ENCODE measurements at regions not wholly inside any gene's neighbourhood (a gene's known extent, or its start where the extent isn't known, plus 50 kb on each side); places are given as distances from the start of the nearest gene placed in this dataset.

DNA sequence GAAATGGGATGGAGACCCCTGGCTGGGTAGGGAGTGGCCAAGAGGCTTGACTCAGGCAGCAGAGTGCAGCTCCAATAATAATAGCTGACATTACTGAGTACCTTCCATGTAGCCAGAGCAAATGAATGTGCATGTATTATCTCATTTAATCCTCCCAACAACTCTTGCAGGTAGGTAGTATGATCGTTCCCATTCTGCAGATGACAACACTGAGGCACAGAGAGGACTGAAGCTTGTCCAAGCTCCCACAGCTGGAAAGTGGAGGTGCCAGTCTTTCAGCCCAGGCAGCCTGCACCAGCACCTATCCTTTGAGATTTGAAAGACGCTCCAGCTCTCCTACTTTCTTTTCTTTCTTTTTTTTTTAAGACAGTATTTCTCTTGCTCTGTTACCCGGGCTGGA is 87.6 kb downstream of the PCDH1 start:
- H3K4me3 Mint-ChIP-seq, result no peak overlapping the region
- H4K20me1 ChIP-seq (ENCODE audit: insufficient read depth, low read length), result no peaks in the 10 kb centered on the region
- no peaks in the 10 kb centered on the region for H3K79me2 ChIP-seq (ENCODE audit: insufficient read depth, low read length)
- no peaks in the 10 kb centered on the region for H3K36me3 Mint-ChIP-seq
- no peaks in the 10 kb centered on the region for H3K36me3 ChIP-seq (replicated peaks in 1 of 2; ENCODE audit: control insufficient read depth in 1 of 2, insufficient read depth in 2 of 2, low read length in 2 of 2)
- no peaks in the 10 kb centered on the region for H3K4me1 ChIP-seq (ENCODE audit: control insufficient read depth in 1 of 2, insufficient read depth in 2 of 2, low read length in 2 of 2)
- peaks cover 0 to 2% (median 0%) of the 10 kb centered on the region in 7 donors for H3K9me3 Mint-ChIP-seq
- H3K4me2 ChIP-seq (replicated peaks; ENCODE audit: extremely low read depth, low read length, poor library complexity, severe bottlenecking), result no peak overlapping the region
- intact Hi-C loops (cut with micrococcal nuclease), result no loop called here
- TF ChIP-seq, protein P1, sequence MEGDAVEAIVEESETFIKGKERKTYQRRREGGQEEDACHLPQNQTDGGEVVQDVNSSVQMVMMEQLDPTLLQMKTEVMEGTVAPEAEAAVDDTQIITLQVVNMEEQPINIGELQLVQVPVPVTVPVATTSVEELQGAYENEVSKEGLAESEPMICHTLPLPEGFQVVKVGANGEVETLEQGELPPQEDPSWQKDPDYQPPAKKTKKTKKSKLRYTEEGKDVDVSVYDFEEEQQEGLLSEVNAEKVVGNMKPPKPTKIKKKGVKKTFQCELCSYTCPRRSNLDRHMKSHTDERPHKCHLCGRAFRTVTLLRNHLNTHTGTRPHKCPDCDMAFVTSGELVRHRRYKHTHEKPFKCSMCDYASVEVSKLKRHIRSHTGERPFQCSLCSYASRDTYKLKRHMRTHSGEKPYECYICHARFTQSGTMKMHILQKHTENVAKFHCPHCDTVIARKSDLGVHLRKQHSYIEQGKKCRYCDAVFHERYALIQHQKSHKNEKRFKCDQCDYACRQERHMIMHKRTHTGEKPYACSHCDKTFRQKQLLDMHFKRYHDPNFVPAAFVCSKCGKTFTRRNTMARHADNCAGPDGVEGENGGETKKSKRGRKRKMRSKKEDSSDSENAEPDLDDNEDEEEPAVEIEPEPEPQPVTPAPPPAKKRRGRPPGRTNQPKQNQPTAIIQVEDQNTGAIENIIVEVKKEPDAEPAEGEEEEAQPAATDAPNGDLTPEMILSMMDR (IDR thresholded peaks at IDR 0.05), result no peak
- no peak overlapping the region for H3K27ac ChIP-seq (ENCODE audit: low read depth in 1 of 2, low read length in 2 of 2)
- WGBS (ENCODE audit: insufficient coverage), result 100% methylated on average over 1 of the region's 3 CpGs
- DNase-seq, result no peak
- H2AFZ ChIP-seq (ENCODE audit: insufficient read depth, low read depth, low read length, poor library complexity, severe bottlenecking), result no peak overlapping the region
- H3K27ac Mint-ChIP-seq, result no peak overlapping the region
- no peaks in the 10 kb centered on the region for H3K27me3 ChIP-seq (ENCODE audit: control insufficient read depth in 2 of 2, insufficient read depth in 2 of 2, low read length in 2 of 2)
- no peak overlapping the region for H3K4me3 ChIP-seq (replicated peaks in 1 of 3; ENCODE audit: low read depth in 2 of 3, low read length in 3 of 3)
- H3K9me3 ChIP-seq (replicated peaks in 1 of 2; ENCODE audit: control insufficient read depth in 1 of 2, insufficient read depth in 1 of 2, low read length in 2 of 2), result no peaks in the 10 kb centered on the region
- H3K4me1 Mint-ChIP-seq, result no peaks in the 10 kb centered on the region
- H3K9ac ChIP-seq (ENCODE audit: insufficient read depth, low read length, poor library complexity, severe bottlenecking), result no peak overlapping the region
- H3K27me3 Mint-ChIP-seq (ENCODE audit: low read depth in 3 of 3), result peaks cover 11 to 24% (median 13%) of the 10 kb centered on the region in 3 donors

DNA sequence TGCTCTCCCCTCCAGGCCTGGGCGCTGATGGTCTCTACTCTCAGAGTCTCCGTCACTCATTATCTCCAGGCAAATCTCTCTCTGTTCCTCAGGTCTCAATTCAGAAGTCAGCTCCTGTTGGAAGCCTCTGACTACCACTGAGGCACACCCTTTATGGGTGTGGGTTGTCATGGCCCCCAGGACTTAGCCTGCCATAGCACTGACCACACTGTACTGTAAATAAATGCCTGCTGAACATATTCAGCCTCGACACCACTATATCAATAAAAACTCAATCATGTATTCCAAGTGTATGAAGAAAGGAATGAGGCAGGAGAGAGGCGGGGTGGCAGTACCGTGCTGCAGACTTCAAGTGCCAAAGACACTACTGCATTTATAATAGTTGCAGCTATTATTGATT is 88.9 kb downstream of the PCDH1 start:
- no peak overlapping the region for H3K9ac ChIP-seq (ENCODE audit: insufficient read depth, low read length, poor library complexity, severe bottlenecking)
- no peak overlapping the region for H3K27ac ChIP-seq (ENCODE audit: low read depth in 1 of 2, low read length in 2 of 2)
- H2AFZ ChIP-seq (ENCODE audit: insufficient read depth, low read depth, low read length, poor library complexity, severe bottlenecking), result no peak overlapping the region
- H3K27me3 ChIP-seq (ENCODE audit: control insufficient read depth in 2 of 2, insufficient read depth in 2 of 2, low read length in 2 of 2), result no peaks in the 10 kb centered on the region
- intact Hi-C loops (cut with micrococcal nuclease), result no loop called here
- H3K4me1 ChIP-seq (ENCODE audit: control insufficient read depth in 1 of 2, insufficient read depth in 2 of 2, low read length in 2 of 2), result no peaks in the 10 kb centered on the region
- Mint-ChIP-seq H3K27me3 (ENCODE audit: low read depth in 3 of 3) (peaks cover 11 to 22% (median 13%) of the 10 kb centered on the region in 3 donors), H3K4me1 (no peaks in the 10 kb centered on the region), H3K4me3 (no peak overlapping the region), H3K27ac (no peak overlapping the region), H3K36me3 (no peaks in the 10 kb centered on the region), H3K9me3 (no peaks in the 10 kb centered on the region)
- no peaks in the 10 kb centered on the region for H4K20me1 ChIP-seq (ENCODE audit: insufficient read depth, low read length)
- no CpG with 5 or more reads among the region's 5 CpGs for WGBS (ENCODE audit: insufficient coverage)
- no peak for DNase-seq
- H3K4me3 ChIP-seq (replicated peaks in 1 of 3; ENCODE audit: low read depth in 2 of 3, low read length in 3 of 3), result no peak overlapping the region
- TF ChIP-seq, protein P1 (IDR thresholded peaks at IDR 0.05), result no peak
- H3K36me3 ChIP-seq (replicated peaks in 1 of 2; ENCODE audit: control insufficient read depth in 1 of 2, insufficient read depth in 2 of 2, low read length in 2 of 2), result no peaks in the 10 kb centered on the region
- H3K4me2 ChIP-seq (replicated peaks; ENCODE audit: extremely low read depth, low read length, poor library complexity, severe bottlenecking), result no peak overlapping the region
- H3K79me2 ChIP-seq (ENCODE audit: insufficient read depth, low read length), result no peaks in the 10 kb centered on the region
- no peaks in the 10 kb centered on the region for H3K9me3 ChIP-seq (replicated peaks in 1 of 2; ENCODE audit: control insufficient read depth in 1 of 2, insufficient read depth in 1 of 2, low read length in 2 of 2)

All from CD14-positive monocyte (primary cell).